ENCODE measurements at regions not wholly inside any gene's neighbourhood (a gene's known extent, or its start where the extent isn't known, plus 50 kb on each side); places are given as distances from the start of the nearest gene placed in this dataset.

GRCh38 chr7:9106747-9107146 is 673.3 kb downstream of the NXPH1 start:
- TF ChIP-seq EP300 (IDR thresholded peaks at IDR 0.05; ENCODE audit: borderline replicate concordance) (no peak), MAX (IDR thresholded peaks at IDR 0.05) (no peak), RAD21 (IDR thresholded peaks at IDR 0.05; ENCODE audit: low read depth) (no peak), ZBTB7A (IDR thresholded peaks at IDR 0.05; ENCODE audit: low read depth) (no peak), TEAD4 (IDR thresholded peaks at IDR 0.05) (no peak), REST (IDR thresholded peaks at IDR 0.05; ENCODE audit: low read depth) (no peak)

Measured in Ishikawa (cell line).